RCC 7860 (cell line): ENCODE measurements at regions not wholly inside any gene's neighbourhood (a gene's known extent, or its start where the extent isn't known, plus 50 kb on each side); places are given as distances from the start of the nearest gene placed in this dataset.

Experiments used
- DNase-seq: peaks from one replicate; pipeline ENCODE4 v3.0.0-alpha.2; 2015; ENCODE audit warnings: low spot score
- FAIRE-seq: peaks from 2 replicates; lab custom pipeline; 2012; peaks lifted over from hg19 to GRCh38; lab: Jason Lieb, UNC

DNA sequence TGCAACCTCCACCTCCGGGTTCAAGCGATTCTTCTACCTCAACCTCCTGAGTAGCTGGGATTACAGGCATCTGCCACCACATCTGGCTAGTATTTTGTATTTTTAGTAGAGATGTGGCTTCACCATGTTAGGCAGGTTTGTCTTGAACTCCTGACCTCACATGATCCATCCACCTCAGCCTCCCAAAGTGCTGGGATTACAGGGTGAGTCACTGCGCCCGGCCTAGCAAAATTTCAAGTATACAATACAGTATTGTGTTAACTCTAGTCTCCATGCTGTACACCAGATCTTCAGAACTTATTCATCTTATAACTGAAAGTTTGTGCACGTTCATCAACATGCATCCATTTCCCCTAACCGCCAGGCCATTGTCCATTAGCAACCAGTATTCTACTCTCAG is 115.1 kb upstream of the MDGA2 start:
- DNase-seq (no peak), FAIRE-seq (no peak)

- FAIRE-seq: no peak
Measured at GRCh38 chr14:47785058-47785457, 109.7 kb upstream of the MDGA2 start.

GRCh38 chr14:47778631-47779030 is 103.2 kb upstream of the MDGA2 start:
- DNase-seq: no peak
- FAIRE-seq: no peak

More at GRCh38 chr14:47785058-47785457, 109.7 kb upstream of the MDGA2 start:
- no peak for DNase-seq

DNA sequence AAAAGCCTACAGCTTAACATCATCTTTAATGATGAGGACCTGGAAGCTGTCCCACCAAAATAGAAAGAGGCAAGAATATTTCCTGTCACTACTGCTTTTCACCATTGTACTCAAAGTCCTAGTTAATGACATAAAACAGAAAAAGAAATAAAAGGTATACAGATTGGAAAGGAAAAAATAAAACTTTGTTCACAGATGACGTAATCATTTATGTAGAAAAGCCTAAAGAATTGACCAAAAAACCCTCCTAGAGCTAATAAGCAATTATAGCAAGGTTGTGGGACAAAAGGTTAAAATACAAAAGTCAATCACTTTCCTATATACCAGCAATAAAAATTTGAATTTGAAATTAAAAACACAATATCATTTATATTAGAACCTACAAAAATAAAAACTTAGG is 97.2 kb upstream of the MDGA2 start:
- no peak for FAIRE-seq
- no peak for DNase-seq

- FAIRE-seq: no peak
- DNase-seq: no peak
Measured at GRCh38 chr14:47763188-47763854, 87.9 kb upstream of the MDGA2 start.

DNA sequence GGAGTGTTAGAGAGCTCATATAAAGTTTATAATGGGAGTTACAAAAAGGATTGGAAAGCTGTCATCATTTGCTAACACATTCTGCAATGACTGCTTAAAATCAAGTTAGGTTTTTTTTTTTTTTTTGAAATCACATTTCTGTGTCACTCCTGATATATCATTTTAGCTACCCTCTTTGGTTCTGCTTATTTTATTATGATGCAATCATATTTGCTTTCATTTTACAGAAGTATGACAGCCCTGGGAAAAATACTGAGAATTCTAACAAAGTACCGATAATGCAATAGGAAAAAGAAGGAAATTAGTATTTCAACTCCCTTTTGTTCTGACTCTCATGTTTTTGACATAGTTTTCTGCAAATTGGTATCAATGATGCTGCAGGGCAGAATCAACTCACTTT is 71.6 kb upstream of the MDGA2 start:
- DNase-seq: no peak
- no peak for FAIRE-seq

DNA sequence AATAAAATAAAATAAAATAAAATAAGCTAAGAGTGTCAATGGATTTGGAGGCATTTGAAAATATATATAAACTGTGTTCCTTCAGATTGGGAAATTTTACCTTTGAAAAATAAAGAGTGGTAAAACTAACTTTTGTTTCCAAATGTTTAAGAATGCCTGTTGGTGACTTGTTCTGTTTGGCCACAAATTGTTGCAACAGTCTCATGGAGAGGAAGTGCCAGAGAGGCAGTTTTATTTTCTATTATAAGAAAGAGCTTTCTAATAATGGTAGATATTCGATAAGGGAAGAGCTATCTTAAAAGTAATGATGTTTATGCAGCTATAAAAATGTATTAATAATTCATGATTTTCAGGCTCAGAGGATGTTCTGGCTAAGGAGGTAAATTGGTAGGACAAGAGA is 68.8 kb upstream of the MDGA2 start:
- DNase-seq (no peak), FAIRE-seq (no peak)

- FAIRE-seq (no peak), DNase-seq (no peak)
Measured at GRCh38 chr14:47739541-47739940, 64.1 kb upstream of the MDGA2 start.

DNA sequence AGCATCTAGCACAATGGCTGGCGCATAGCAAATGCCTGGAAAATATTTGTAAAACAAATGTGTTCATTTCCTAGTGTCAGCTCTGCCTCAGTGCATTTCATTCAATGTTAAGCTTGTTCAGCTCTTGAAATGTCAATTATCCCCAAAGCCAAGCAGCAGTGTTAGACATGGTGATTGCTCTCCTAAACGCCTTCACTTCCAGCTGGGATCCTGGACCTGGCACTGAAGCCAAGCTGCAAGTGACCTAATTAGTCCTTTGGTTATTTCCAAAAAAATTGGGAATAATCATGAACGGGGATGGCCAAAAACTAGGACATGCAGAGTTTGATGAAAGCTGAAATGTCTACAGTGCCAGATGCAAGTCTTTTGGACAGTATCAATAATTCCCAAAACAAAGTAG is 54.9 kb upstream of the MDGA2 start:
- FAIRE-seq (no peak), DNase-seq (no peak)
